ENCODE measurements at regions not wholly inside any gene's neighbourhood (a gene's known extent, or its start where the extent isn't known, plus 50 kb on each side); places are given as distances from the start of the nearest gene placed in this dataset.

DNA sequence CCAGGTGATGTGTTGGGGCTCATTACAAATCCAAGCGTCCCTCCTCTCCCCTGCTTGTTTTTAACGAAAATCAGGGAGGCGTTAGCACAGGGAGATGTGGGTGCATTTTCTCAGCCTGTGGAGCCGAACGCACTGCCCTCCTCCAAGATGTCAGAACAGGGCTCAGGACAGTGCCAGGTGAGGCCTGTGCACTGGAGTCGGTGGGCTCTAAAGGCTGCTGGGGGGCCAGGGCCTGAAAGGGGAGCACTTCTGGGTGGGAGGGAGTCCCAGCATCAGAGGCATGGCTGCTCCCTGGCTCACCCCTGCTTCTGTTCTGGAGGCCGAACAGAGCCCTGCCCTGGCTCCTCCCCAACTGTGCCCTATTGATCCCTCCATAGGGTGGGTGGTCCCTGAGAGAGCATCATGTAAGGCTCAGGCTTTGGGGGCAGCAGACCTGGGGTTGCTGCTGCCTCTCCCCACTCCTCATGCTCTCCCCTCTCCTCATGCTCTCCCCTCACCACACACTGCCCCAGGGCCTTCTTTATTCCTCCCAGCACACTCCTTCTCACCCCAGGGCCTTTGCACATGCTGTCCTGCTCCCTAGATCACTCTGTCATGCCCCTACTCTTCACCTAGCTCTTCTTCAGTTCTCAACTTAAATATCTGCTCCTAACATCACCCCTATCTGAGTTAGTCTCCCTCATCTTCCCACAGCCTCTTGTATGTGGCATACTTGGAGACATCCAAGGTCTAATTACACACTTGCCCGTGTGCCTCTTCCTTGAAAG, 725.2 kb downstream of the PTPRU start:
- Histone ChIP-seq H3K9me2 (ENCODE audit: insufficient read depth, low read length) (no peaks in the 10 kb centered on the region), H3K9ac (ENCODE audit: low read length) (no peak overlapping the region), H2AFZ (ENCODE audit: low read depth, low read length) (no peak overlapping the region), H3F3A (ENCODE audit: insufficient read depth, low read length, poor library complexity, severe bottlenecking) (no peaks in the 10 kb centered on the region), H4K20me1 (ENCODE audit: insufficient read depth) (no peaks in the 10 kb centered on the region), H3K79me2 (replicated peaks; ENCODE audit: insufficient read depth, low read length) (no peaks in the 10 kb centered on the region), H3K4me2 (ENCODE audit: low read length) (no peak overlapping the region), H3K36me3 (ENCODE audit: insufficient read depth, low read length) (no peaks in the 10 kb centered on the region), H3K9me3 (ENCODE audit: low read length) (no peaks in the 10 kb centered on the region), H3K27ac (ENCODE audit: low read length) (no peak overlapping the region), H3K4me3 (ENCODE audit: low read length) (no peak overlapping the region), H3K27me3 (ENCODE audit: insufficient read depth, low read depth, low read length) (no peaks in the 10 kb centered on the region)
- TF ChIP-seq TAF1 (IDR thresholded peaks at IDR 0.05; ENCODE audit: low read depth) (no peak), EZH2 (IDR thresholded peaks at IDR 0.05; ENCODE audit: borderline replicate concordance, insufficient read depth, low read length, poor library complexity, severe bottlenecking) (no peak), POLR2AphosphoS5 (IDR thresholded peaks at IDR 0.05) (no peak), EP300 (conservative IDR thresholded peaks at IDR 0.05; ENCODE audit: poor library complexity, severe bottlenecking) (no peak), SMC3 (conservative IDR thresholded peaks at IDR 0.05; ENCODE audit: poor library complexity) (no peak), MXI1 (conservative IDR thresholded peaks at IDR 0.05; ENCODE audit: poor library complexity, severe bottlenecking) (no peak), RAD21 (conservative IDR thresholded peaks at IDR 0.05) (no peak)
- TF ChIP-seq, protein P1, sequence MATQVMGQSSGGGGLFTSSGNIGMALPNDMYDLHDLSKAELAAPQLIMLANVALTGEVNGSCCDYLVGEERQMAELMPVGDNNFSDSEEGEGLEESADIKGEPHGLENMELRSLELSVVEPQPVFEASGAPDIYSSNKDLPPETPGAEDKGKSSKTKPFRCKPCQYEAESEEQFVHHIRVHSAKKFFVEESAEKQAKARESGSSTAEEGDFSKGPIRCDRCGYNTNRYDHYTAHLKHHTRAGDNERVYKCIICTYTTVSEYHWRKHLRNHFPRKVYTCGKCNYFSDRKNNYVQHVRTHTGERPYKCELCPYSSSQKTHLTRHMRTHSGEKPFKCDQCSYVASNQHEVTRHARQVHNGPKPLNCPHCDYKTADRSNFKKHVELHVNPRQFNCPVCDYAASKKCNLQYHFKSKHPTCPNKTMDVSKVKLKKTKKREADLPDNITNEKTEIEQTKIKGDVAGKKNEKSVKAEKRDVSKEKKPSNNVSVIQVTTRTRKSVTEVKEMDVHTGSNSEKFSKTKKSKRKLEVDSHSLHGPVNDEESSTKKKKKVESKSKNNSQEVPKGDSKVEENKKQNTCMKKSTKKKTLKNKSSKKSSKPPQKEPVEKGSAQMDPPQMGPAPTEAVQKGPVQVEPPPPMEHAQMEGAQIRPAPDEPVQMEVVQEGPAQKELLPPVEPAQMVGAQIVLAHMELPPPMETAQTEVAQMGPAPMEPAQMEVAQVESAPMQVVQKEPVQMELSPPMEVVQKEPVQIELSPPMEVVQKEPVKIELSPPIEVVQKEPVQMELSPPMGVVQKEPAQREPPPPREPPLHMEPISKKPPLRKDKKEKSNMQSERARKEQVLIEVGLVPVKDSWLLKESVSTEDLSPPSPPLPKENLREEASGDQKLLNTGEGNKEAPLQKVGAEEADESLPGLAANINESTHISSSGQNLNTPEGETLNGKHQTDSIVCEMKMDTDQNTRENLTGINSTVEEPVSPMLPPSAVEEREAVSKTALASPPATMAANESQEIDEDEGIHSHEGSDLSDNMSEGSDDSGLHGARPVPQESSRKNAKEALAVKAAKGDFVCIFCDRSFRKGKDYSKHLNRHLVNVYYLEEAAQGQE (IDR thresholded peaks at IDR 0.05; ENCODE audit: borderline replicate concordance): no peak
- TF ChIP-seq, protein P2, sequence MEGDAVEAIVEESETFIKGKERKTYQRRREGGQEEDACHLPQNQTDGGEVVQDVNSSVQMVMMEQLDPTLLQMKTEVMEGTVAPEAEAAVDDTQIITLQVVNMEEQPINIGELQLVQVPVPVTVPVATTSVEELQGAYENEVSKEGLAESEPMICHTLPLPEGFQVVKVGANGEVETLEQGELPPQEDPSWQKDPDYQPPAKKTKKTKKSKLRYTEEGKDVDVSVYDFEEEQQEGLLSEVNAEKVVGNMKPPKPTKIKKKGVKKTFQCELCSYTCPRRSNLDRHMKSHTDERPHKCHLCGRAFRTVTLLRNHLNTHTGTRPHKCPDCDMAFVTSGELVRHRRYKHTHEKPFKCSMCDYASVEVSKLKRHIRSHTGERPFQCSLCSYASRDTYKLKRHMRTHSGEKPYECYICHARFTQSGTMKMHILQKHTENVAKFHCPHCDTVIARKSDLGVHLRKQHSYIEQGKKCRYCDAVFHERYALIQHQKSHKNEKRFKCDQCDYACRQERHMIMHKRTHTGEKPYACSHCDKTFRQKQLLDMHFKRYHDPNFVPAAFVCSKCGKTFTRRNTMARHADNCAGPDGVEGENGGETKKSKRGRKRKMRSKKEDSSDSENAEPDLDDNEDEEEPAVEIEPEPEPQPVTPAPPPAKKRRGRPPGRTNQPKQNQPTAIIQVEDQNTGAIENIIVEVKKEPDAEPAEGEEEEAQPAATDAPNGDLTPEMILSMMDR (IDR thresholded peaks at IDR 0.05; ENCODE audit: poor library complexity, severe bottlenecking): no peak

DNA sequence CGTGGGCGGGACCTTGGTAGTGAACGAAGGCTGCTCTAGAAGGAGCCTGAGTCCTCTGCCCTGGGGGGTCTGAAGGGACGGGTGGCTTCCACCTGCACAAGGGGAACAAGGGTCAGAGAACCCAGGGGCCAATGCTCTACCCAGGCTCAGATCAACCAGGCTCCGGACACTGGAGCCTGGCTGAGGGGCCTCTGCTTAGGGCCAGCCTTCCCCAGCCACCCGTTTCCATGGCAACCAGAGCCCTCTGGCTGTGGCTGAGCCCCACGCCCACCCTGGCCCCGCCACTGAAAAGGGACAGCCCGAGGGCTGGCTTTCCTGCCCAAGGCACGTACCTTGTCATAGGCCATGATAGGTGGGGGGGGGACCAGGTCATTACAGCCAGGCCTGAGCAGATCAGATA, 724.6 kb downstream of the PTPRU start:
- Histone ChIP-seq H2AFZ (ENCODE audit: low read depth, low read length) (no peak overlapping the region), H3K79me2 (replicated peaks; ENCODE audit: insufficient read depth, low read length) (no peaks in the 10 kb centered on the region), H3K27ac (ENCODE audit: low read length) (no peak overlapping the region), H3K9ac (ENCODE audit: low read length) (no peak overlapping the region), H3K9me3 (ENCODE audit: low read length) (no peaks in the 10 kb centered on the region), H3F3A (ENCODE audit: insufficient read depth, low read length, poor library complexity, severe bottlenecking) (no peaks in the 10 kb centered on the region), H3K9me2 (ENCODE audit: insufficient read depth, low read length) (no peaks in the 10 kb centered on the region), H4K20me1 (ENCODE audit: insufficient read depth) (no peaks in the 10 kb centered on the region), H3K4me3 (ENCODE audit: low read length) (no peak overlapping the region), H3K36me3 (ENCODE audit: insufficient read depth, low read length) (no peaks in the 10 kb centered on the region), H3K27me3 (ENCODE audit: insufficient read depth, low read depth, low read length) (no peaks in the 10 kb centered on the region), H3K4me2 (ENCODE audit: low read length) (no peak overlapping the region)
- TF ChIP-seq EP300 (conservative IDR thresholded peaks at IDR 0.05; ENCODE audit: poor library complexity, severe bottlenecking) (no peak), MXI1 (conservative IDR thresholded peaks at IDR 0.05; ENCODE audit: poor library complexity, severe bottlenecking) (no peak), TAF1 (IDR thresholded peaks at IDR 0.05; ENCODE audit: low read depth) (no peak), EZH2 (IDR thresholded peaks at IDR 0.05; ENCODE audit: borderline replicate concordance, insufficient read depth, low read length, poor library complexity, severe bottlenecking) (no peak), RAD21 (conservative IDR thresholded peaks at IDR 0.05) (no peak), SMC3 (conservative IDR thresholded peaks at IDR 0.05; ENCODE audit: poor library complexity) (no peak), POLR2AphosphoS5 (IDR thresholded peaks at IDR 0.05) (no peak)
- TF ChIP-seq, protein P2 (IDR thresholded peaks at IDR 0.05; ENCODE audit: poor library complexity, severe bottlenecking): no peak
- TF ChIP-seq, protein P1 (IDR thresholded peaks at IDR 0.05; ENCODE audit: borderline replicate concordance): no peak

Data from neural cell (in vitro differentiated cells).